Endothelial cell of umbilical vein (primary cell): ENCODE measurements at regions not wholly inside any gene's neighbourhood (a gene's known extent, or its start where the extent isn't known, plus 50 kb on each side); places are given as distances from the start of the nearest gene placed in this dataset.

ENCODE experiments used
- BruUV-seq: library from RNA; stranded (reverse); fragments of 400-500 nt; replicated peaks from 2 replicates; lab custom pipeline; 2021; lab: Mats Ljungman, UMichigan
- CTCF ChIA-PET: fragments of 300-600, 350-600 bp; sonication (Branson Sonifier 250); formaldehyde crosslinking; loops from one replicate; lab custom pipeline; 2021; ENCODE audit warnings: antibody characterized with exemption, inconsistent platforms; lab: Charles Lee
- POLR2A ChIA-PET: fragments of 300-600, 350-600 bp; sonication (Branson Sonifier 250); formaldehyde crosslinking; loops from one replicate; lab custom pipeline; 2021; ENCODE audit warnings: antibody characterized with exemption, inconsistent platforms; lab: Charles Lee
- DNase-seq: peaks from one replicate; pipeline ENCODE4 v3.0.0-alpha.2; 2011; ENCODE audit warnings: low read depth, low spot score
- FAIRE-seq: peaks from 2 replicates; lab custom pipeline; 2011; peaks lifted over from hg19 to GRCh38; lab: Jason Lieb, UNC
- H2AFZ ChIP-seq: 2 replicates; pipeline ENCODE4 v1.6.0; 2012; ENCODE audit warnings: low read depth, low read length, control low read depth, inconsistent platforms
- H3K27ac ChIP-seq: 2 replicates; pipeline ENCODE4 v1.5.1; 2011; ENCODE audit warnings: low read depth, mild to moderate bottlenecking, control low read depth, low read length, moderate library complexity; ENCODE audit not compliant: insufficient read depth
- H3K27me3 ChIP-seq, 2 experiments: 2 replicates each; pipeline versions ENCODE4 v1.6.0 to v1.6.1; 2011; ENCODE audit warnings: low read length in 2 of 2, mixed read lengths in 1 of 2; ENCODE audit not compliant: control insufficient read depth in 2 of 2, insufficient read depth in 2 of 2
- H3K36me3 ChIP-seq, 2 experiments: 2 replicates in 1 of 2; 3 replicates in 1 of 2; pipeline ENCODE4 v1.5.1; 2011; ENCODE audit warnings: low read length in 2 of 2, mild to moderate bottlenecking in 1 of 2, moderate library complexity in 1 of 2; ENCODE audit not compliant: control insufficient read depth in 2 of 2, insufficient read depth in 2 of 2; ENCODE audit errors: extremely low read depth in 1 of 2
- H3K4me1 ChIP-seq: 3 replicates; pipeline ENCODE4 v1.5.1; 2011; ENCODE audit warnings: mild to moderate bottlenecking, low read length; ENCODE audit not compliant: control insufficient read depth, insufficient read depth; ENCODE audit errors: extremely low read depth
- H3K4me2 ChIP-seq: 2 replicates; pipeline ENCODE4 v1.6.1; 2011; ENCODE audit warnings: low read length, control low read depth, mixed read lengths; ENCODE audit not compliant: insufficient read depth
- H3K4me3 ChIP-seq, 3 experiments: fragments of 200-600 bp in 1 of 3; sonication (generic), shearing (Covaris generic) in 1 of 3; replicated peaks in 1 of 3; 2 replicates each; pipeline ENCODE4 v1.5.1; 2011 to 2016; ENCODE audit warnings: control low read depth in 3 of 3, low read length in 3 of 3, mild to moderate bottlenecking in 2 of 3, inconsistent platforms in 1 of 3, low read depth in 1 of 3, moderate library complexity in 1 of 3; ENCODE audit not compliant: insufficient read depth in 1 of 3
- H3K79me2 ChIP-seq: 2 replicates; pipeline ENCODE4 v1.6.0; 2012; ENCODE audit warnings: low read length, inconsistent platforms; ENCODE audit not compliant: control insufficient read depth, insufficient read depth
- H3K9ac ChIP-seq: replicated peaks from 2 replicates; pipeline ENCODE3; 2011; ENCODE audit warnings: low read length, control low read depth; ENCODE audit not compliant: insufficient read depth; ENCODE audit errors: extremely low read depth
- H3K9me1 ChIP-seq: replicated peaks from 3 replicates; pipeline ENCODE4 v1.6.0; 2011; ENCODE audit warnings: mild to moderate bottlenecking, low read length; ENCODE audit not compliant: control insufficient read depth, insufficient read depth; ENCODE audit errors: extremely low read depth
- H3K9me3 ChIP-seq: replicated peaks from 2 replicates; pipeline ENCODE4 v1.5.1; 2012; ENCODE audit warnings: low read length, inconsistent platforms; ENCODE audit not compliant: control insufficient read depth, insufficient read depth
- H4K20me1 ChIP-seq: replicated peaks from 2 replicates; pipeline ENCODE3; 2011; ENCODE audit warnings: mild to moderate bottlenecking, low read length; ENCODE audit not compliant: control insufficient read depth, insufficient read depth; ENCODE audit errors: extremely low read depth
- CTCF ChIP-seq, 2 donors: IDR thresholded peaks; 1 replicate in 1 of 2; 2 replicates in 1 of 2; pipeline ENCODE4 v1.5.1; 2011; ENCODE audit warnings: low read length in 2 of 2, mild to moderate bottlenecking in 2 of 2, moderate library complexity in 2 of 2, control low read depth in 1 of 2, inconsistent platforms in 1 of 2, low read depth in 1 of 2; ENCODE audit not compliant: insufficient read depth in 1 of 2; ENCODE audit errors: extremely low read depth in 1 of 2
- EZH2 ChIP-seq: IDR thresholded peaks from 2 replicates; pipeline ENCODE4 v1.6.1; 2012; ENCODE audit warnings: borderline replicate concordance, low read depth, mild to moderate bottlenecking, moderate library complexity, low read length, inconsistent platforms; ENCODE audit not compliant: severe bottlenecking
- FOS ChIP-seq: IDR thresholded peaks from 2 replicates; pipeline ENCODE4 v1.6.1; 2011; ENCODE audit warnings: mild to moderate bottlenecking, low read length, moderate library complexity, borderline replicate concordance; ENCODE audit not compliant: insufficient read depth
- GATA2 ChIP-seq: IDR thresholded peaks from 2 replicates; pipeline ENCODE4 v1.7.0; 2011; ENCODE audit warnings: low read depth, mild to moderate bottlenecking, moderate library complexity, mixed read lengths, low read length; ENCODE audit not compliant: insufficient read length, insufficient read depth
- JUN ChIP-seq: IDR thresholded peaks from 2 replicates; pipeline ENCODE4 v1.6.1; 2011; ENCODE audit warnings: borderline replicate concordance, low read depth; ENCODE audit not compliant: insufficient read length, insufficient read depth
- MAX ChIP-seq: IDR thresholded peaks from 2 replicates; pipeline ENCODE4 v1.6.1; 2011; ENCODE audit not compliant: insufficient read depth, insufficient read length
- MYC ChIP-seq: IDR thresholded peaks from one replicate; pipeline ENCODE4 v1.6.1; 2011; ENCODE audit warnings: mild to moderate bottlenecking, low read depth, low read length
- POLR2A ChIP-seq: IDR thresholded peaks from 2 replicates; pipeline ENCODE4 v1.6.1; 2012; ENCODE audit warnings: low read depth, mild to moderate bottlenecking, control low read depth, low read length
- POLR2AphosphoS5 ChIP-seq: IDR thresholded peaks from 2 replicates; pipeline ENCODE4 v1.6.1; 2012; ENCODE audit warnings: low read depth, mild to moderate bottlenecking, control low read depth, low read length, moderate library complexity; ENCODE audit not compliant: insufficient read depth
- dilution Hi-C: fragments of 300-500 bp; cut with MboI; formaldehyde crosslinking; loops from one replicate; pipeline ENCODE4 v1.15.0; 2019; ENCODE audit warnings: low sequenced_read_pairs; ENCODE audit not compliant: extremely low pct_ligation_motif_present
- intact Hi-C: fragments of 100-400 bp; cut with micrococcal nuclease; formaldehyde crosslinking; loops from one replicate; pipeline ENCODE4 v1.10.0; 2022

- no peak overlapping the region for H3K9ac ChIP-seq
- H3K79me2 ChIP-seq, result no peaks in the 10 kb centered on the region
- H3K9me1 ChIP-seq, result no peaks in the 10 kb centered on the region
- no peak overlapping the region for H3K4me3 ChIP-seq
- DNase-seq (no peak), FAIRE-seq (no peak)
- H2AFZ ChIP-seq, result no peak overlapping the region
- dilution Hi-C loops, result no loop called here
- TF ChIP-seq MAX (no peak), JUN (no peak), POLR2A (no peak), EZH2 (no peak), MYC (no peak), POLR2AphosphoS5 (no peak), GATA2 (no peak), CTCF (IDR thresholded peaks at IDR 0.05; ENCODE audit: extremely low read depth in 1 of 2, insufficient read depth in 1 of 2, low read depth in 1 of 2, low read length in 2 of 2) (no peak), FOS (no peak)
- ChIA-PET CTCF (no interaction called here), POLR2A (no interaction called here)
- no peaks in the 10 kb centered on the region for H4K20me1 ChIP-seq
- BruUV-seq, result no TSS peak
- intact Hi-C loops, result no loop called here
- no peaks in the 10 kb centered on the region for H3K36me3 ChIP-seq
- no peak overlapping the region for H3K27ac ChIP-seq
- no peaks in the 10 kb centered on the region for H3K9me3 ChIP-seq
- no peak overlapping the region for H3K4me2 ChIP-seq
- no peaks in the 10 kb centered on the region for H3K27me3 ChIP-seq
- no peaks in the 10 kb centered on the region for H3K4me1 ChIP-seq
These were observed 597.6 kb downstream of the SQOR start for GRCh38 chr15:46232471-46232870.
